GM21737 (cell line): ENCODE measurements at regions not wholly inside any gene's neighbourhood (a gene's known extent, or its start where the extent isn't known, plus 50 kb on each side); places are given as distances from the start of the nearest gene placed in this dataset.
A peak's percentile ranks its signal among the peaks of the same experiment; 100 is the strongest.
"Not testable (repeated sequence)": the region's sequence is repeated elsewhere in the genome, so short reads cannot be mapped to it uniquely, and the experiment has no call there.

ENCODE experiments used
- ATAC-seq: cut with Tn5 transposase; IDR thresholded peaks from one replicate; pipeline ENCODE4 v1.9.1; 2021; ENCODE audit warnings: mild to moderate bottlenecking, moderate library complexity; ENCODE audit not compliant: unreplicated experiment

GRCh38 chr20:40955326-40955725 lies 73.3 kb upstream of the TOP1 start:
- ATAC-seq = no peak

GRCh38 chr20:40955826-40956225 lies 72.8 kb upstream of the TOP1 start:
- ATAC-seq = not testable (repeated sequence)

GRCh38 chr20:40956542-40957264 lies 71.9 kb upstream of the TOP1 start:
- ATAC-seq = no peak

- no peak for ATAC-seq
These were observed 71.3 kb upstream of the TOP1 start for GRCh38 chr20:40957265-40957760.

GRCh38 chr20:40958598-40958997 lies 70.0 kb upstream of the TOP1 start:
- no peak for ATAC-seq

- no peak for ATAC-seq
These were observed 69.1 kb upstream of the TOP1 start for GRCh38 chr20:40959325-40960092.

GRCh38 chr20:40960101-40960500 lies 68.5 kb upstream of the TOP1 start:
- ATAC-seq = no peak

GRCh38 chr20:40960521-40960956 lies 68.1 kb upstream of the TOP1 start:
- no peak for ATAC-seq

- ATAC-seq = no peak
These were observed 67.4 kb upstream of the TOP1 start for GRCh38 chr20:40961176-40961575.

GRCh38 chr20:40961686-40962640 lies 66.7 kb upstream of the TOP1 start:
- ATAC-seq = no peak

- no peak for ATAC-seq
These were observed 65.7 kb upstream of the TOP1 start for GRCh38 chr20:40962733-40963504.

- no peak for ATAC-seq
These were observed 65.1 kb upstream of the TOP1 start for GRCh38 chr20:40963505-40963845.

GRCh38 chr20:40965671-40966070 lies 63.0 kb upstream of the TOP1 start:
- no peak for ATAC-seq

- no peak for ATAC-seq
These were observed 62.5 kb upstream of the TOP1 start for GRCh38 chr20:40966103-40966502.

- no peak for ATAC-seq
These were observed 62.0 kb upstream of the TOP1 start for GRCh38 chr20:40966516-40967185.

GRCh38 chr20:40967700-40968099 lies 60.9 kb upstream of the TOP1 start:
- ATAC-seq = no peak

GRCh38 chr20:40968816-40969562 lies 59.6 kb upstream of the TOP1 start:
- peak; percentile 73 for ATAC-seq

- no peak for ATAC-seq
These were observed 58.4 kb upstream of the TOP1 start for GRCh38 chr20:40970218-40970617.

GRCh38 chr20:40977218-40977617 lies 51.4 kb upstream of the TOP1 start:
- no peak for ATAC-seq
